ENCODE measurements at regions not wholly inside any gene's neighbourhood (a gene's known extent, or its start where the extent isn't known, plus 50 kb on each side); places are given as distances from the start of the nearest gene placed in this dataset.

DNA sequence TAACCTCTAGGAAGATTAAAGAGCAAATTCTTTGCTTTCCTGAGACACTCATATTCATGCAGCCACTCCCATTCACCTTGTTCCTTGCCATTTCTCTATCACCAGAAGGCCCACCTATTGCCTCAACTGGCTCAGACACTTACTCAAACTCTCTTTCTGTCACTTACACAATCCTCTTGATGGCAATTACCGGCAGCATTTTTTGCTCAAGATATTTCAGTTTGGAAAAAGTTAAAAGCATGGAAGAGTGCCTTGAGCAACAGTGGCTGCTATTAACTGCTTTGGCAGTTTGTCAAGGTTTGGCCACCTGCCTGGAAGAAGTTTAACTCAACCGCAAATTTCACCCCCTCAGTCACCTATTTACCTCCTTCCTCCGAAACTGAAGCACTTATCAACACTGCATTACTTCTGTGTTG lies 1104.0 kb upstream of the PIK3C3 start:
- H4K20me1 ChIP-seq (replicated peaks; ENCODE audit: control insufficient read depth, extremely low read depth, insufficient read depth, low read length): no peaks in the 10 kb centered on the region
- dilution Hi-C loops (cut with MboI; ENCODE audit: extremely low pct_ligation_motif_present, low sequenced_read_pairs) (no loop called here), intact Hi-C loops (cut with micrococcal nuclease) (no loop called here)
- no peaks in the 10 kb centered on the region for H3K9me3 ChIP-seq (replicated peaks; ENCODE audit: control insufficient read depth, insufficient read depth, low read length)
- CTCF ChIA-PET: no interaction called here
- no peak overlapping the region for H3K4me2 ChIP-seq (ENCODE audit: insufficient read depth, low read length)
- no peak overlapping the region for H3K9ac ChIP-seq (replicated peaks; ENCODE audit: extremely low read depth, insufficient read depth, low read length)
- no peak for TF ChIP-seq MYC (IDR thresholded peaks at IDR 0.05; ENCODE audit: low read depth, low read length)
- TF ChIP-seq, protein P1, sequence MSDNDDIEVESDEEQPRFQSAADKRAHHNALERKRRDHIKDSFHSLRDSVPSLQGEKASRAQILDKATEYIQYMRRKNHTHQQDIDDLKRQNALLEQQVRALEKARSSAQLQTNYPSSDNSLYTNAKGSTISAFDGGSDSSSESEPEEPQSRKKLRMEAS (IDR thresholded peaks at IDR 0.05; ENCODE audit: insufficient read depth, insufficient read length): no peak
- TF ChIP-seq EZH2 (IDR thresholded peaks at IDR 0.05; ENCODE audit: borderline replicate concordance, low read depth, low read length, severe bottlenecking): no peak
- TF ChIP-seq POLR2A (IDR thresholded peaks at IDR 0.05; ENCODE audit: low read depth, low read length): no peak
- TF ChIP-seq JUN (IDR thresholded peaks at IDR 0.05; ENCODE audit: borderline replicate concordance, insufficient read depth, insufficient read length, low read depth): no peak
- TF ChIP-seq FOS (IDR thresholded peaks at IDR 0.05; ENCODE audit: borderline replicate concordance, insufficient read depth, low read length): no peak
- TF ChIP-seq, protein P2, sequence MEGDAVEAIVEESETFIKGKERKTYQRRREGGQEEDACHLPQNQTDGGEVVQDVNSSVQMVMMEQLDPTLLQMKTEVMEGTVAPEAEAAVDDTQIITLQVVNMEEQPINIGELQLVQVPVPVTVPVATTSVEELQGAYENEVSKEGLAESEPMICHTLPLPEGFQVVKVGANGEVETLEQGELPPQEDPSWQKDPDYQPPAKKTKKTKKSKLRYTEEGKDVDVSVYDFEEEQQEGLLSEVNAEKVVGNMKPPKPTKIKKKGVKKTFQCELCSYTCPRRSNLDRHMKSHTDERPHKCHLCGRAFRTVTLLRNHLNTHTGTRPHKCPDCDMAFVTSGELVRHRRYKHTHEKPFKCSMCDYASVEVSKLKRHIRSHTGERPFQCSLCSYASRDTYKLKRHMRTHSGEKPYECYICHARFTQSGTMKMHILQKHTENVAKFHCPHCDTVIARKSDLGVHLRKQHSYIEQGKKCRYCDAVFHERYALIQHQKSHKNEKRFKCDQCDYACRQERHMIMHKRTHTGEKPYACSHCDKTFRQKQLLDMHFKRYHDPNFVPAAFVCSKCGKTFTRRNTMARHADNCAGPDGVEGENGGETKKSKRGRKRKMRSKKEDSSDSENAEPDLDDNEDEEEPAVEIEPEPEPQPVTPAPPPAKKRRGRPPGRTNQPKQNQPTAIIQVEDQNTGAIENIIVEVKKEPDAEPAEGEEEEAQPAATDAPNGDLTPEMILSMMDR (IDR thresholded peaks at IDR 0.05; ENCODE audit: extremely low read depth in 1 of 2, insufficient read depth in 1 of 2, low read depth in 1 of 2, low read length in 2 of 2): no peak
- FAIRE-seq: no peak
- H3K36me3 ChIP-seq (ENCODE audit: control insufficient read depth in 2 of 2, extremely low read depth in 1 of 2, insufficient read depth in 2 of 2, low read length in 2 of 2): no peaks in the 10 kb centered on the region
- H3K27me3 ChIP-seq (ENCODE audit: control insufficient read depth in 2 of 2, insufficient read depth in 2 of 2, low read length in 2 of 2): no peaks in the 10 kb centered on the region
- BruUV-seq (replicated peaks): no TSS peak
- H3K4me3 ChIP-seq (replicated peaks in 1 of 3; ENCODE audit: insufficient read depth in 1 of 3, low read depth in 1 of 3, low read length in 3 of 3): no peak overlapping the region
- no peak overlapping the region for H3K27ac ChIP-seq (ENCODE audit: insufficient read depth, low read depth, low read length)
- H3K79me2 ChIP-seq (ENCODE audit: control insufficient read depth, insufficient read depth, low read length): no peaks in the 10 kb centered on the region
- no peaks in the 10 kb centered on the region for H3K4me1 ChIP-seq (ENCODE audit: control insufficient read depth, extremely low read depth, insufficient read depth, low read length)
- H2AFZ ChIP-seq (ENCODE audit: low read depth, low read length): no peak overlapping the region
- no peak for DNase-seq (ENCODE audit: low read depth, low spot score)
- H3K9me1 ChIP-seq (replicated peaks; ENCODE audit: control insufficient read depth, extremely low read depth, insufficient read depth, low read length): no peaks in the 10 kb centered on the region
- POLR2A ChIA-PET: no interaction called here

DNA sequence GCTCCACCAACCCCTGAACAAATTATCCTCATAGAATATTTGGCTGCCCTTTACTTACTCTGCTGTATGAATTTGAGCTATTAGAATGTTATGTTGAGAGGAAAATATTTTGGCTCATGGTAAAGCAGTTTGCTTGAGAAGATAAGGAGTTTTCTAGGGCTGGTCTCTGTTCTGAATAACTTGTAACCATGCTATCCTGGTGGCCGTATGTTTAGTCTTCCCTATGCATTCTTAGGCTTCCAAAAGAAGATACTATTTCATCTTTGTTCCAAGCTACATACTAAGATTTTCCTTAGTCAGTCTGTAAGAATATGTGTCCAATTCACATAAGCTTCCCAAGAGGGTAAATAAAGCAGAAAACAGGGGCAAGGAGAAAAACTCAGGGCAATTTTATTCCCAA lies 1105.1 kb upstream of the PIK3C3 start:
- H3K79me2 ChIP-seq (ENCODE audit: control insufficient read depth, insufficient read depth, low read length): no peaks in the 10 kb centered on the region
- FAIRE-seq (no peak), DNase-seq (ENCODE audit: low read depth, low spot score) (no peak)
- dilution Hi-C loops (cut with MboI; ENCODE audit: extremely low pct_ligation_motif_present, low sequenced_read_pairs) (no loop called here), intact Hi-C loops (cut with micrococcal nuclease) (no loop called here)
- TF ChIP-seq MYC (IDR thresholded peaks at IDR 0.05; ENCODE audit: low read depth, low read length): no peak
- TF ChIP-seq, protein P2 (IDR thresholded peaks at IDR 0.05; ENCODE audit: extremely low read depth in 1 of 2, insufficient read depth in 1 of 2, low read depth in 1 of 2, low read length in 2 of 2): no peak
- TF ChIP-seq POLR2A (IDR thresholded peaks at IDR 0.05; ENCODE audit: low read depth, low read length): no peak
- TF ChIP-seq, protein P1 (IDR thresholded peaks at IDR 0.05; ENCODE audit: insufficient read depth, insufficient read length): no peak
- TF ChIP-seq JUN (IDR thresholded peaks at IDR 0.05; ENCODE audit: borderline replicate concordance, insufficient read depth, insufficient read length, low read depth): no peak
- no peak for TF ChIP-seq FOS (IDR thresholded peaks at IDR 0.05; ENCODE audit: borderline replicate concordance, insufficient read depth, low read length)
- no peak for TF ChIP-seq EZH2 (IDR thresholded peaks at IDR 0.05; ENCODE audit: borderline replicate concordance, low read depth, low read length, severe bottlenecking)
- TF ChIP-seq POLR2AphosphoS5 (IDR thresholded peaks at IDR 0.05; ENCODE audit: insufficient read depth, low read depth, low read length): no peak
- TF ChIP-seq GATA2 (IDR thresholded peaks at IDR 0.05; ENCODE audit: insufficient read depth, insufficient read length, low read depth, low read length): no peak
- H3K36me3 ChIP-seq (ENCODE audit: control insufficient read depth in 2 of 2, extremely low read depth in 1 of 2, insufficient read depth in 2 of 2, low read length in 2 of 2): no peaks in the 10 kb centered on the region
- H4K20me1 ChIP-seq (replicated peaks; ENCODE audit: control insufficient read depth, extremely low read depth, insufficient read depth, low read length): no peaks in the 10 kb centered on the region
- ChIA-PET POLR2A (no interaction called here), CTCF (no interaction called here)
- no peak overlapping the region for H3K27ac ChIP-seq (ENCODE audit: insufficient read depth, low read depth, low read length)
- H2AFZ ChIP-seq (ENCODE audit: low read depth, low read length): no peak overlapping the region
- H3K9me3 ChIP-seq (replicated peaks; ENCODE audit: control insufficient read depth, insufficient read depth, low read length): no peaks in the 10 kb centered on the region
- H3K4me2 ChIP-seq (ENCODE audit: insufficient read depth, low read length): no peak overlapping the region
- H3K9ac ChIP-seq (replicated peaks; ENCODE audit: extremely low read depth, insufficient read depth, low read length): no peak overlapping the region
- H3K4me3 ChIP-seq (replicated peaks in 1 of 3; ENCODE audit: insufficient read depth in 1 of 3, low read depth in 1 of 3, low read length in 3 of 3): no peak overlapping the region
- no peaks in the 10 kb centered on the region for H3K27me3 ChIP-seq (ENCODE audit: control insufficient read depth in 2 of 2, insufficient read depth in 2 of 2, low read length in 2 of 2)
- H3K4me1 ChIP-seq (ENCODE audit: control insufficient read depth, extremely low read depth, insufficient read depth, low read length): no peaks in the 10 kb centered on the region
- no peaks in the 10 kb centered on the region for H3K9me1 ChIP-seq (replicated peaks; ENCODE audit: control insufficient read depth, extremely low read depth, insufficient read depth, low read length)
- BruUV-seq (replicated peaks): no TSS peak

All from endothelial cell of umbilical vein (primary cell).